B cell (primary cell): ENCODE measurements at regions not wholly inside any gene's neighbourhood (a gene's known extent, or its start where the extent isn't known, plus 50 kb on each side); places are given as distances from the start of the nearest gene placed in this dataset.

Experiments
- ATAC-seq: fragments of 200-7000 bp; cut with Tn5 transposase; one replicate; pipeline ENCODE4 v1.10.0; 2021; ENCODE audit warnings: low read depth, mild to moderate bottlenecking, moderate number of reproducible peaks, moderate library complexity
- CTCF ChIA-PET: fragments of 350-600 bp; sonication (Branson Sonifier 250); formaldehyde crosslinking; loops from one replicate; lab custom pipeline; 2021; ENCODE audit warnings: antibody characterized with exemption, inconsistent platforms; lab: Charles Lee
- POLR2A ChIA-PET: fragments of 350-600 bp; sonication (Branson Sonifier 250); formaldehyde crosslinking; loops from one replicate; lab custom pipeline; 2021; ENCODE audit warnings: antibody characterized with exemption; lab: Charles Lee
- DNase-seq: peaks from one replicate; pipeline ENCODE4 v3.0.0; 2013
- H2AFZ ChIP-seq: 2 replicates; pipeline ENCODE4 v1.6.1; 2012; ENCODE audit warnings: mild to moderate bottlenecking, low read depth, low read length; ENCODE audit not compliant: insufficient read depth, poor library complexity, severe bottlenecking
- H3K27ac ChIP-seq, 2 donors: 1 replicate in 1 of 2; 2 replicates in 1 of 2; pipeline ENCODE4 v1.5.1; 2012 to 2013; ENCODE audit warnings: low read length in 2 of 2, mild to moderate bottlenecking in 2 of 2, moderate library complexity in 1 of 2
- H3K27me3 ChIP-seq, 4 experiments: fragments of 200-600 bp in 1 of 4; sonication (generic) in 1 of 4; replicated peaks in 1 of 4; 1 replicate in 2 of 4; 2 replicates in 2 of 4; pipeline versions ENCODE4 v1.6.1 to v1.7.0; 2013 to 2016; ENCODE audit warnings: low read length in 3 of 4, mild to moderate bottlenecking in 2 of 4, mixed read lengths in 1 of 4, moderate library complexity in 1 of 4; ENCODE audit not compliant: insufficient read depth in 4 of 4, control insufficient read depth in 3 of 4; ENCODE audit errors: control extremely low read depth in 1 of 4
- H3K36me3 ChIP-seq, 2 experiments: replicated peaks in 1 of 2; 1 replicate in 1 of 2; 2 replicates in 1 of 2; pipeline versions ENCODE4 v1.6.1 to v1.7.1; 2013; ENCODE audit warnings: low read length in 1 of 2; ENCODE audit not compliant: insufficient read depth in 2 of 2, control insufficient read depth in 1 of 2; ENCODE audit errors: control extremely low read depth in 1 of 2, extremely low read depth in 1 of 2
- H3K4me1 ChIP-seq, 2 donors: fragments of 200-600 bp in 1 of 2; sonication (generic) in 1 of 2; 1 replicate in 1 of 2; 2 replicates in 1 of 2; pipeline versions ENCODE4 v1.5.1 to v1.6.1; 2013 to 2017; ENCODE audit warnings: low read length in 2 of 2; ENCODE audit not compliant: control insufficient read depth in 2 of 2, insufficient read depth in 2 of 2
- H3K4me2 ChIP-seq: replicated peaks from 2 replicates; pipeline ENCODE3; 2012; ENCODE audit warnings: mild to moderate bottlenecking, low read depth, low read length; ENCODE audit not compliant: poor library complexity, severe bottlenecking
- H3K4me3 ChIP-seq, 5 experiments: fragments of 200-600 bp in 1 of 5; sonication (generic) in 1 of 5; 1 replicate in 3 of 5; 2 replicates in 2 of 5; pipeline versions ENCODE4 v1.5.1 to v1.7.0; 2011 to 2016; ENCODE audit warnings: low read length in 4 of 5, mild to moderate bottlenecking in 4 of 5, low read depth in 2 of 5, control low read depth in 1 of 5, moderate library complexity in 1 of 5; ENCODE audit not compliant: insufficient read depth in 1 of 5; ENCODE audit errors: control extremely low read depth in 1 of 5, extremely low read depth in 1 of 5
- H3K79me2 ChIP-seq: fragments of 200-600 bp; sonication (generic); one replicate; pipeline ENCODE4 v1.6.0; 2016; ENCODE audit warnings: low read length; ENCODE audit not compliant: control insufficient read depth, insufficient read depth
- H3K9ac ChIP-seq: fragments of 200-600 bp; sonication (generic); 2 replicates; pipeline ENCODE4 v1.6.1; 2017; ENCODE audit warnings: mild to moderate bottlenecking, low read length, moderate library complexity
- H3K9me3 ChIP-seq, 3 donors: one replicate each; pipeline versions ENCODE4 v1.6.1 to v1.7.1; 2013; ENCODE audit warnings: low read length in 2 of 3; ENCODE audit not compliant: control insufficient read depth in 2 of 3, insufficient read depth in 1 of 3; ENCODE audit errors: control extremely low read depth in 1 of 3
- H4K20me1 ChIP-seq: 2 replicates; pipeline ENCODE4 v1.6.0; 2012; ENCODE audit warnings: mild to moderate bottlenecking, low read length; ENCODE audit not compliant: insufficient read depth, control insufficient read depth, poor library complexity, severe bottlenecking
- H3K27ac Mint-ChIP-seq: one replicate; pipeline ENCODE4 v1.8.0; 2021; ENCODE audit warnings: mixed read lengths
- H3K27me3 Mint-ChIP-seq: one replicate; pipeline ENCODE4 v1.8.0; 2021; ENCODE audit warnings: mixed read lengths
- H3K4me1 Mint-ChIP-seq: one replicate; pipeline ENCODE4 v1.8.0; 2021; ENCODE audit warnings: mixed read lengths
- H3K4me3 Mint-ChIP-seq: one replicate; pipeline ENCODE4 v1.8.0; 2021; ENCODE audit warnings: mixed read lengths
- H3K9me3 Mint-ChIP-seq: one replicate; pipeline ENCODE4 v1.8.0; 2022; ENCODE audit warnings: mixed read lengths; ENCODE audit not compliant: insufficient read depth
- CTCF ChIP-seq: fragments of 200-600 bp; IDR thresholded peaks from one replicate; pipeline ENCODE4 v1.8.0; 2022; ENCODE audit warnings: antibody characterized with exemption, mild to moderate bottlenecking
- EZH2 ChIP-seq: IDR thresholded peaks from 2 replicates; pipeline ENCODE4 v1.6.1; 2012; ENCODE audit warnings: borderline replicate concordance, low read depth, mild to moderate bottlenecking, moderate library complexity, low read length; ENCODE audit not compliant: insufficient read depth, poor library complexity, severe bottlenecking
- WGBS: methylation state at CpG from one replicate; pipeline ENCODE4 v1.1.5; 2013; ENCODE audit warnings: missing lambda C conversion rate; ENCODE audit not compliant: insufficient coverage; 5-methylcytosine and 5-hydroxymethylcytosine counted together
- intact Hi-C: fragments of 100-400 bp; cut with micrococcal nuclease; formaldehyde crosslinking; loops from one replicate; pipeline ENCODE4 v1.10.0; 2022

DNA sequence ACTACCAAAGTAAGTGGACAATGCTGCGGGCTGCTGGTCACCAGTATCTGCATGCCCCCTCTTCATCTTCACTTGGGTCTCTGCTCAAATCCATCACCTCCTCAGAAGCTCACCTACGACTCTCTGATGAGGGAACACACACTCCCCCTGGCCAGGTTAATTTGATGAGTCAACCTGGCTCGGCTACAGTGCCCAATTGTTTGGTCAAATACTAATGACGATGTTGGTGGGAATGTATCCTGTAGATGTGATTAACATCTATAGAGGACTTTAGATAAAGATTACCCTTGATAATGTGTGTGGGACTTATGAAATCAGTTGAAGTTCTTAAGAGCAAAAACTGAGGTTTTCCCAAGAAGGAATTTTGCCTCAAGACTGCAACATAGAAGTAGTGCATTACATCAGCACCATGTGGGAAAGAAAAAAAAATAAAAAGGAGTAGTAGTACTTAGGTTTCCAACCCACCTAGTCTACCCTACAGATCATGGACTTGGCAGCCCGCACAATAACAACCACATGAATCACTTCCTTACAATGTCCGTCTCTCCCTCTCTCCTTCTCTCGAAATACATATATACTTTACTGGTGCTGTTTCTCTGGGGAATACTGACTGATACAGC lies 467.3 kb downstream of the DNAH5 start:
- ChIA-PET CTCF (no interaction called here), POLR2A (no interaction called here)
- H3K36me3 ChIP-seq, result no peaks in the 10 kb centered on the region
- H3K27me3 Mint-ChIP-seq, result no peaks in the 10 kb centered on the region
- no peak overlapping the region for H3K27ac Mint-ChIP-seq
- no peaks in the 10 kb centered on the region for H3K4me1 ChIP-seq
- no peak overlapping the region for H3K4me3 Mint-ChIP-seq
- TF ChIP-seq CTCF (no peak), EZH2 (no peak)
- no peak overlapping the region for H3K4me3 ChIP-seq
- H3K9me3 ChIP-seq, result peaks cover 0 to 6% (median 0%) of the 10 kb centered on the region in 3 donors
- no peak overlapping the region for H3K9ac ChIP-seq
- WGBS, result 86% methylated on average over 2 of the region's 7 CpGs
- ATAC-seq (no peak), DNase-seq (no peak)
- H4K20me1 ChIP-seq, result no peaks in the 10 kb centered on the region
- no peak overlapping the region for H3K4me2 ChIP-seq
- H2AFZ ChIP-seq, result no peak overlapping the region
- no peaks in the 10 kb centered on the region for H3K27me3 ChIP-seq
- H3K79me2 ChIP-seq, result no peaks in the 10 kb centered on the region
- no peaks in the 10 kb centered on the region for H3K4me1 Mint-ChIP-seq
- H3K27ac ChIP-seq, result no peak overlapping the region
- peaks cover 4% of the 10 kb centered on the region for H3K9me3 Mint-ChIP-seq
- intact Hi-C loops, result no loop called here

GRCh38 chr5:13472842-13473241 lies 471.6 kb downstream of the DNAH5 start:
- POLR2A ChIA-PET, result no interaction called here
- Histone ChIP-seq H3K27me3 (no peaks in the 10 kb centered on the region), H3K79me2 (no peaks in the 10 kb centered on the region), H3K36me3 (no peaks in the 10 kb centered on the region), H4K20me1 (no peaks in the 10 kb centered on the region), H3K27ac (no peak overlapping the region), H3K4me3 (no peak overlapping the region), H3K4me1 (no peaks in the 10 kb centered on the region), H3K9me3 (peaks cover 0 to 6% (median 0%) of the 10 kb centered on the region in 3 donors), H3K9ac (no peak overlapping the region), H3K4me2 (no peak overlapping the region), H2AFZ (no peak overlapping the region)
- ATAC-seq (no peak), DNase-seq (no peak)
- CTCF ChIA-PET, result no interaction called here
- no peaks in the 10 kb centered on the region for H3K27me3 Mint-ChIP-seq
- H3K9me3 Mint-ChIP-seq, result peaks cover 4% of the 10 kb centered on the region
- no CpG with 5 or more reads among the region's 5 CpGs for WGBS
- H3K4me1 Mint-ChIP-seq, result no peaks in the 10 kb centered on the region
- no peak overlapping the region for H3K27ac Mint-ChIP-seq
- H3K4me3 Mint-ChIP-seq, result no peak overlapping the region
- intact Hi-C loops, result no loop called here
- TF ChIP-seq CTCF (no peak), EZH2 (no peak)
